ENCODE measurements at regions not wholly inside any gene's neighbourhood (a gene's known extent, or its start where the extent isn't known, plus 50 kb on each side); places are given as distances from the start of the nearest gene placed in this dataset.
A peak's percentile ranks its signal among the peaks of the same experiment; 100 is the strongest.
"Not testable (repeated sequence)": the region's sequence is repeated elsewhere in the genome, so short reads cannot be mapped to it uniquely, and the experiment has no call there.

GRCh38 chr6:4224067-4224978 is 88.9 kb upstream of the ECI2 start:
- no peak for DNase-seq

GRCh38 chr6:4220558-4220957 is 85.2 kb upstream of the ECI2 start:
- no peak for DNase-seq

GRCh38 chr6:4218619-4219317 is 83.4 kb upstream of the ECI2 start:
- DNase-seq, result not testable (repeated sequence)

GRCh38 chr6:4212588-4212987 is 77.2 kb upstream of the ECI2 start:
- DNase-seq, result no peak

- DNase-seq, result peak; percentile 72
Measured at GRCh38 chr6:4210629-4211419, 75.4 kb upstream of the ECI2 start.

- DNase-seq, result no peak
Measured at GRCh38 chr6:4209196-4209595, 73.8 kb upstream of the ECI2 start.

- no peak for DNase-seq
Measured at GRCh38 chr6:4208158-4208557, 72.8 kb upstream of the ECI2 start.

- not testable (repeated sequence) for DNase-seq
Measured at GRCh38 chr6:4203642-4204417, 68.5 kb upstream of the ECI2 start.

- no peak for DNase-seq
Measured at GRCh38 chr6:4192627-4193026, 57.3 kb upstream of the ECI2 start.

GRCh38 chr6:4192173-4192572 is 56.8 kb upstream of the ECI2 start:
- no peak for DNase-seq

- no peak for DNase-seq
Measured at GRCh38 chr6:4191271-4191721, 55.9 kb upstream of the ECI2 start.

- no peak for DNase-seq
Measured at GRCh38 chr6:4189249-4189648, 53.9 kb upstream of the ECI2 start.

GRCh38 chr6:4188801-4189200 is 53.4 kb upstream of the ECI2 start:
- no peak for DNase-seq

- no peak for DNase-seq
Measured at GRCh38 chr6:4187480-4187879, 52.1 kb upstream of the ECI2 start.

- no peak for DNase-seq
Measured at GRCh38 chr6:4186385-4186784, 51.0 kb upstream of the ECI2 start.

- no peak for DNase-seq
Measured at GRCh38 chr6:4185846-4186245, 50.5 kb upstream of the ECI2 start.

- peak; percentile 58 for DNase-seq
Measured at GRCh38 chr6:4185419-4185818, 50.0 kb upstream of the ECI2 start.
